Liver (tissue), 7 donors: ENCODE measurements at regions not wholly inside any gene's neighbourhood (a gene's known extent, or its start where the extent isn't known, plus 50 kb on each side); places are given as distances from the start of the nearest gene placed in this dataset.

ENCODE experiments used
- DNase-seq: peaks from one replicate; pipeline ENCODE4 v3.0.0-alpha.2; 2017; ENCODE audit warnings: low spot score
- H3K27ac ChIP-seq, 2 donors: one replicate each; pipeline ENCODE4 v1.7.0; 2013; ENCODE audit warnings: inconsistent platforms in 2 of 2, low read length in 2 of 2, control low read depth in 1 of 2, low read depth in 1 of 2, mild to moderate bottlenecking in 1 of 2
- H3K27me3 ChIP-seq, 4 donors: one replicate each; pipeline versions ENCODE4 v1.6.1 to v1.7.0; 2013; ENCODE audit warnings: low read length in 3 of 4, inconsistent platforms in 1 of 4, mild to moderate bottlenecking in 1 of 4, moderate library complexity in 1 of 4; ENCODE audit not compliant: control insufficient read depth in 4 of 4, insufficient read depth in 4 of 4
- H3K36me3 ChIP-seq, 4 donors: one replicate each; pipeline versions ENCODE4 v1.6.1 to v1.7.0; 2013; ENCODE audit warnings: low read length in 3 of 4, mild to moderate bottlenecking in 3 of 4, low read depth in 1 of 4, moderate library complexity in 1 of 4; ENCODE audit not compliant: control insufficient read depth in 4 of 4, insufficient read depth in 3 of 4
- H3K4me1 ChIP-seq, 4 donors: one replicate each; pipeline versions ENCODE4 v1.6.1 to v1.7.0; 2013; ENCODE audit warnings: low read length in 3 of 4, mild to moderate bottlenecking in 3 of 4, moderate library complexity in 1 of 4; ENCODE audit not compliant: control insufficient read depth in 4 of 4, insufficient read depth in 4 of 4
- H3K4me3 ChIP-seq, 3 donors: one replicate each; pipeline versions ENCODE4 v1.6.1 to v1.7.0; 2013; ENCODE audit warnings: low read length in 3 of 3, control low read depth in 1 of 3, low read depth in 1 of 3, mild to moderate bottlenecking in 1 of 3
- H3K9ac ChIP-seq, 2 donors: one replicate each; pipeline ENCODE4 v1.7.0; 2013; ENCODE audit warnings: low read length in 2 of 2, mild to moderate bottlenecking in 2 of 2, moderate library complexity in 2 of 2, control low read depth in 1 of 2, low read depth in 1 of 2
- H3K9me3 ChIP-seq, 4 donors: one replicate each; pipeline versions ENCODE4 v1.6.1 to v1.7.0; 2013; ENCODE audit warnings: low read length in 3 of 4; ENCODE audit not compliant: control insufficient read depth in 4 of 4
- ATF3 ChIP-seq: IDR thresholded peaks from 2 replicates; pipeline ENCODE4 v1.6.1; 2016; ENCODE audit warnings: antibody characterized with exemption
- EGR1 ChIP-seq, 2 donors: IDR thresholded peaks; 2 replicates each; pipeline ENCODE4 v1.6.1; 2016 to 2018; ENCODE audit warnings: antibody characterized with exemption in 2 of 2, low read depth in 2 of 2
- FOXA1 ChIP-seq: IDR thresholded peaks from 2 replicates; pipeline ENCODE4 v1.6.1; 2016; ENCODE audit warnings: antibody characterized with exemption
- FOXA2 ChIP-seq: IDR thresholded peaks from 2 replicates; pipeline ENCODE4 v1.6.1; 2016; ENCODE audit warnings: antibody characterized with exemption
- GABPA ChIP-seq, 2 donors: IDR thresholded peaks in 1 of 2; conservative IDR thresholded peaks in 1 of 2; 2 replicates each; pipeline ENCODE4 v1.6.1; 2016; ENCODE audit warnings: antibody characterized with exemption in 2 of 2, mild to moderate bottlenecking in 1 of 2, moderate library complexity in 1 of 2
- HNF4A ChIP-seq, 2 donors: conservative IDR thresholded peaks; 2 replicates each; pipeline ENCODE4 v1.6.1; 2016; ENCODE audit warnings: antibody characterized with exemption in 2 of 2, mild to moderate bottlenecking in 2 of 2
- HNF4G ChIP-seq: IDR thresholded peaks from 2 replicates; pipeline ENCODE4 v1.6.1; 2016; ENCODE audit warnings: antibody characterized with exemption
- JUND ChIP-seq, 2 donors: IDR thresholded peaks; 2 replicates each; pipeline ENCODE4 v1.6.1; 2016; ENCODE audit warnings: antibody characterized with exemption in 2 of 2
- MAX ChIP-seq: IDR thresholded peaks from 2 replicates; pipeline ENCODE4 v1.6.1; 2016; ENCODE audit warnings: antibody characterized with exemption
- NR2F2 ChIP-seq: IDR thresholded peaks from 2 replicates; pipeline ENCODE4 v1.6.1; 2016; ENCODE audit warnings: antibody characterized with exemption
- RAD21 ChIP-seq, 2 donors: IDR thresholded peaks; 2 replicates each; pipeline ENCODE4 v1.6.1; 2016; ENCODE audit warnings: antibody characterized with exemption in 2 of 2, mild to moderate bottlenecking in 2 of 2
- REST ChIP-seq: IDR thresholded peaks from 2 replicates; pipeline ENCODE4 v1.6.1; 2016; ENCODE audit warnings: antibody characterized with exemption, mild to moderate bottlenecking
- RXRA ChIP-seq, 2 donors: IDR thresholded peaks; 2 replicates each; pipeline ENCODE4 v1.6.1; 2017 to 2018; ENCODE audit warnings: antibody characterized with exemption in 2 of 2, mild to moderate bottlenecking in 1 of 2
- SP1 ChIP-seq: IDR thresholded peaks from 2 replicates; pipeline ENCODE4 v1.6.1; 2018; ENCODE audit warnings: antibody characterized with exemption, mild to moderate bottlenecking
- TAF1 ChIP-seq: conservative IDR thresholded peaks from 2 replicates; pipeline ENCODE4 v1.6.1; 2016; ENCODE audit warnings: antibody characterized with exemption, mild to moderate bottlenecking
- YY1 ChIP-seq: IDR thresholded peaks from 2 replicates; pipeline ENCODE4 v1.6.1; 2016; ENCODE audit warnings: antibody characterized with exemption, mild to moderate bottlenecking
- ZBTB33 ChIP-seq: IDR thresholded peaks from 2 replicates; pipeline ENCODE4 v1.6.1; 2016; ENCODE audit warnings: antibody characterized with exemption
- WGBS: extraction: QIAGEN DNeasy Blood & Tissue Kit; methylation state at CpG from one replicate; pipeline ENCODE4 v1.1.7; 2013; 5-methylcytosine and 5-hydroxymethylcytosine counted together
- donor health status: healthy.
- donor health status: healthy.
- donor health status: healthy.
- donor health status: healthy.

- WGBS: 99% methylated on average over 5 of the region's 5 CpGs
- DNase-seq: no peak
- no peaks in the 10 kb centered on the region for H3K36me3 ChIP-seq
Measured at GRCh38 chr17:56733833-56734232, 99.9 kb downstream of the C17orf67 start.

GRCh38 chr17:56735842-56736241 lies 97.9 kb downstream of the C17orf67 start:
- Histone ChIP-seq H3K9me3 (no peaks in the 10 kb centered on the region), H3K4me3 (no peak overlapping the region), H3K27ac (no peak overlapping the region), H3K27me3 (peaks cover 0 to 3% (median 0%) of the 10 kb centered on the region in 4 donors), H3K4me1 (peaks cover 0 to 3% (median 0%) of the 10 kb centered on the region in 4 donors), H3K36me3 (no peaks in the 10 kb centered on the region), H3K9ac (no peak overlapping the region)
- TF ChIP-seq ATF3 (no peak), RXRA (IDR thresholded peaks at IDR 0.05) (no peak), RAD21 (IDR thresholded peaks at IDR 0.05) (no peak), GABPA (IDR thresholded peaks at IDR 0.05 in 1 of 2, conservative IDR thresholded peaks at IDR 0.05 in 1 of 2) (no peak), ZBTB33 (no peak), SP1 (no peak), MAX (no peak), EGR1 (IDR thresholded peaks at IDR 0.05; ENCODE audit: low read depth in 2 of 2) (no peak), NR2F2 (no peak), FOXA1 (no peak), HNF4G (no peak), TAF1 (no peak), FOXA2 (no peak)
- no peak for DNase-seq
- 88% methylated on average over 6 of the region's 6 CpGs for WGBS

More at GRCh38 chr17:56733833-56734232, 99.9 kb downstream of the C17orf67 start:
- H3K4me1 ChIP-seq: peaks cover 0 to 3% (median 0%) of the 10 kb centered on the region in 4 donors
- H3K27ac ChIP-seq: no peak overlapping the region
- TF ChIP-seq RXRA (IDR thresholded peaks at IDR 0.05): no peak
- peaks cover 0 to 7% (median 0%) of the 10 kb centered on the region in 4 donors for H3K27me3 ChIP-seq
- no peak overlapping the region for H3K4me3 ChIP-seq
- H3K9ac ChIP-seq: no peak overlapping the region
- no peaks in the 10 kb centered on the region for H3K9me3 ChIP-seq

- Histone ChIP-seq H3K27ac (no peak overlapping the region), H3K9me3 (no peaks in the 10 kb centered on the region), H3K27me3 (no peaks in the 10 kb centered on the region), H3K9ac (no peak overlapping the region), H3K36me3 (no peaks in the 10 kb centered on the region), H3K4me1 (peaks cover 0 to 3% (median 0%) of the 10 kb centered on the region in 4 donors), H3K4me3 (no peak overlapping the region)
- no peak for DNase-seq
- WGBS: 76% methylated on average over 22 of the region's 22 CpGs
- TF ChIP-seq ZBTB33 (no peak), REST (no peak), HNF4A (conservative IDR thresholded peaks at IDR 0.05) (no peak), YY1 (no peak), GABPA (IDR thresholded peaks at IDR 0.05 in 1 of 2, conservative IDR thresholded peaks at IDR 0.05 in 1 of 2) (no peak), MAX (no peak), FOXA1 (no peak), RAD21 (IDR thresholded peaks at IDR 0.05) (no peak), HNF4G (no peak), RXRA (IDR thresholded peaks at IDR 0.05) (no peak), ATF3 (no peak), JUND (IDR thresholded peaks at IDR 0.05) (no peak), FOXA2 (no peak), EGR1 (IDR thresholded peaks at IDR 0.05; ENCODE audit: low read depth in 2 of 2) (no peak)
Measured at GRCh38 chr17:56737421-56738161, 96.1 kb downstream of the C17orf67 start.
